ENCODE measurements at regions not wholly inside any gene's neighbourhood (a gene's known extent, or its start where the extent isn't known, plus 50 kb on each side); places are given as distances from the start of the nearest gene placed in this dataset.

DNA sequence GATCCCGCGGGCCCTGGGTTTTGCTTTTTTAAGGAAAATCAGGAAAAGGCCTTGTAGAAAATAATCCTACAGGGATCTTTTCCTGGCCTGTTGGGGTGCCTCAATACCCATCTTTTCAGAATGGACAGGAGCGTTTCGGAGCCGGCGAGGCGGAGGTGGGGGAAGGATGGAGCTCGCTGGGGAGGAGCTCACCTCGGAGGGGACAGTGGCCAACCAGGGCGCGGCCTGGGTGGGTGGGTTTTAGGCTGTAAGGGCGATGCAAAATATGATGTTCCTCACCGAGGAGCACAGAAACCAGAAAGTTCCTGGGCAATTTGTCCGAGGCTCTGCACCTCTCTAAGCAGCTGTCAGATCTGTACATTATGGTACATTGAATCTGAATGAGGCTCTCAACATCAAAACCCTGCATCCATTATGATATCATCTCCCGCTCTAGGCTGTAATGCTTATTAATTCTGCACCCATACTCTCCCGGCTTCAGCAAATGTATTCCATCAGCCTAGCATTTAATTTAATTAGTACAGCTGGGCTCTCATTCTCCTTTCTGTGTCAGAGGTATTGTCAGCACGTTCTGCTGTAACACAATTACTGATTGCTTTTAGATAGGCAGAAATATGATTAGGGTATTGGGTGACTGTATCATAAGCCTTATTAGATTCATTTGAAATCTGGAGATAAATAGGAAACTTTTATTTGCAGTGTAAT is 90.3 kb upstream of the SOX1 start:
- no peaks in the 10 kb centered on the region for H3K9me3 Mint-ChIP-seq (ENCODE audit: unreplicated experiment)
- H3K4me1 Mint-ChIP-seq (ENCODE audit: unreplicated experiment): no peaks in the 10 kb centered on the region

GRCh38 chr13:111977179-111977506 is 89.8 kb upstream of the SOX1 start:
- no peak overlapping the region for H3K27ac Mint-ChIP-seq (ENCODE audit: unreplicated experiment)
- no peak overlapping the region for H3K4me3 Mint-ChIP-seq (ENCODE audit: unreplicated experiment)
- DNase-seq (ENCODE audit: low spot score): no peak
- peaks cover 3% of the 10 kb centered on the region for H3K27me3 Mint-ChIP-seq (ENCODE audit: unreplicated experiment)
- no peaks in the 10 kb centered on the region for H3K36me3 Mint-ChIP-seq (ENCODE audit: low read depth, unreplicated experiment)
- no peaks in the 10 kb centered on the region for H3K4me1 Mint-ChIP-seq (ENCODE audit: unreplicated experiment)
- H3K9me3 Mint-ChIP-seq (ENCODE audit: unreplicated experiment): no peaks in the 10 kb centered on the region
- TF ChIP-seq, protein P1, sequence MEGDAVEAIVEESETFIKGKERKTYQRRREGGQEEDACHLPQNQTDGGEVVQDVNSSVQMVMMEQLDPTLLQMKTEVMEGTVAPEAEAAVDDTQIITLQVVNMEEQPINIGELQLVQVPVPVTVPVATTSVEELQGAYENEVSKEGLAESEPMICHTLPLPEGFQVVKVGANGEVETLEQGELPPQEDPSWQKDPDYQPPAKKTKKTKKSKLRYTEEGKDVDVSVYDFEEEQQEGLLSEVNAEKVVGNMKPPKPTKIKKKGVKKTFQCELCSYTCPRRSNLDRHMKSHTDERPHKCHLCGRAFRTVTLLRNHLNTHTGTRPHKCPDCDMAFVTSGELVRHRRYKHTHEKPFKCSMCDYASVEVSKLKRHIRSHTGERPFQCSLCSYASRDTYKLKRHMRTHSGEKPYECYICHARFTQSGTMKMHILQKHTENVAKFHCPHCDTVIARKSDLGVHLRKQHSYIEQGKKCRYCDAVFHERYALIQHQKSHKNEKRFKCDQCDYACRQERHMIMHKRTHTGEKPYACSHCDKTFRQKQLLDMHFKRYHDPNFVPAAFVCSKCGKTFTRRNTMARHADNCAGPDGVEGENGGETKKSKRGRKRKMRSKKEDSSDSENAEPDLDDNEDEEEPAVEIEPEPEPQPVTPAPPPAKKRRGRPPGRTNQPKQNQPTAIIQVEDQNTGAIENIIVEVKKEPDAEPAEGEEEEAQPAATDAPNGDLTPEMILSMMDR (IDR thresholded peaks at IDR 0.05; ENCODE audit: unreplicated experiment): no peak

More for the DNA sequence above, 90.3 kb upstream of the SOX1 start:
- Mint-ChIP-seq H3K27me3 (ENCODE audit: unreplicated experiment) (peaks cover 3% of the 10 kb centered on the region), H3K27ac (ENCODE audit: unreplicated experiment) (no peak overlapping the region), H3K4me3 (ENCODE audit: unreplicated experiment) (no peak overlapping the region), H3K36me3 (ENCODE audit: low read depth, unreplicated experiment) (no peaks in the 10 kb centered on the region)
- TF ChIP-seq, protein P1 (IDR thresholded peaks at IDR 0.05; ENCODE audit: unreplicated experiment): no peak
- DNase-seq (ENCODE audit: low spot score): no peak

DNA sequence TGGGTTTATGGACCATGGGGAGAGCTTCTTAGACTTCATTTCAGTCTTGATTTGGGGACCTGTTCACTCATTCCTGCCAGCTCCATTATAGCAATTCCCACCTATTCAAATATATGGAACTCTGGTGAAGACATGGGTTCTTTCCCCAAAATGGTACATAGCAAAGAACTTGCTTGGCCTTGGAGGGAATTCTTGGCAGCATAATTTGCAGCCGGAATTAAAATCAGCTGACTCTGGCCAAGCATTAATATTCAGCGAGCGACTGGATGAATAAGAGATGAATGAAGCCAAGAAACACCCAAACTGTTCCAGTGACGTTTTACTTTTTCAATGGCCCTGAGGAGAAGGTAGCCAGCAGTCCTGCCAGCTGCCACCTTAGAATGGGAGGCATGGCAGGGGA is 88.4 kb upstream of the SOX1 start:
- no peak for DNase-seq (ENCODE audit: low spot score)
- peaks cover 3% of the 10 kb centered on the region for H3K27me3 Mint-ChIP-seq (ENCODE audit: unreplicated experiment)
- H3K9me3 Mint-ChIP-seq (ENCODE audit: unreplicated experiment): no peaks in the 10 kb centered on the region
- TF ChIP-seq, protein P1 (IDR thresholded peaks at IDR 0.05; ENCODE audit: unreplicated experiment): no peak
- H3K27ac Mint-ChIP-seq (ENCODE audit: unreplicated experiment): no peak overlapping the region
- no peak overlapping the region for H3K4me3 Mint-ChIP-seq (ENCODE audit: unreplicated experiment)
- no peaks in the 10 kb centered on the region for H3K4me1 Mint-ChIP-seq (ENCODE audit: unreplicated experiment)
- H3K36me3 Mint-ChIP-seq (ENCODE audit: low read depth, unreplicated experiment): no peaks in the 10 kb centered on the region

DNA sequence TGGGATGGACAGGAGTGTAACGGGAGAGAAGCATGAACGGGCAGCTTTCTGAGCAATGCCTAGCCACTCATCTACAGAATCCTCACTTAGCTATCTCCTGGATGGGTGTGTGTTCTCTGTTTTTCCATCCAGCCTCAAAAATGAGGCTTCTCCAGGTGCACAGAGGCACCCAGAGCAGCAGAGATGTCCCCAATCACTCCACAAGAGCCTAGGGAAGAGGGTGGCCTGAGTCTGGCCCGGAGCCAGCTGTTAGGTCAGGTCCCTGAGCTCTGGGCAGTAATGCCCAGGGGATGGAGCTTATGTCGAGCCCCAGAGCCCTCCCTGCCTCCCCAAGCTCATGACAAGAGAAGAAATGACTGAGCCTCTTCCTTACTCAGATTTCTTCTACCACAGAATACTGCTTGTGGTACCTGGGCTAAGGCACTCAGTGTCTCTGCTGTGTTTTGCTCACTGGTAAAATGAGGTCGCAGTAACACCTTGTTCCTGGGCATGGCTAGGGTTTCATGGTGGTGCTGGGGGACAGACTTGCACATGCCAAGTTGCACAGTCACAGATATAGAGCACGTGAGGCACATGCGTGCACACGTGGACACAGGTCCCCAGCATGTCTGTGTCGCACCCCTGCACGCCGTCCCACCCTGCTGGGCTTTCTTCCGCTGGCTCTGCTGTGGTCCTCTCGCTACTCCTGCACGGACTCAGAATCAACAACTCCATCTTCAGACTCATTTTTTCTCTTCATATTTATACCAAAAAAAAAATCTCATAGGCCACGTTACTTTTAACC is 86.6 kb upstream of the SOX1 start:
- no peak overlapping the region for H3K27ac Mint-ChIP-seq (ENCODE audit: unreplicated experiment)
- no peaks in the 10 kb centered on the region for H3K9me3 Mint-ChIP-seq (ENCODE audit: unreplicated experiment)
- H3K4me3 Mint-ChIP-seq (ENCODE audit: unreplicated experiment): no peak overlapping the region
- no peaks in the 10 kb centered on the region for H3K4me1 Mint-ChIP-seq (ENCODE audit: unreplicated experiment)
- no peak for DNase-seq (ENCODE audit: low spot score)
- H3K36me3 Mint-ChIP-seq (ENCODE audit: low read depth, unreplicated experiment): no peaks in the 10 kb centered on the region
- TF ChIP-seq, protein P1 (IDR thresholded peaks at IDR 0.05; ENCODE audit: unreplicated experiment): no peak
- peaks cover 3% of the 10 kb centered on the region for H3K27me3 Mint-ChIP-seq (ENCODE audit: unreplicated experiment)

- DNase-seq (ENCODE audit: low spot score): no peak
- Mint-ChIP-seq H3K4me1 (ENCODE audit: unreplicated experiment) (no peaks in the 10 kb centered on the region), H3K36me3 (ENCODE audit: low read depth, unreplicated experiment) (no peaks in the 10 kb centered on the region), H3K9me3 (ENCODE audit: unreplicated experiment) (no peaks in the 10 kb centered on the region), H3K27me3 (ENCODE audit: unreplicated experiment) (peaks cover 3% of the 10 kb centered on the region), H3K27ac (ENCODE audit: unreplicated experiment) (no peak overlapping the region), H3K4me3 (ENCODE audit: unreplicated experiment) (no peak overlapping the region)
- TF ChIP-seq, protein P1 (IDR thresholded peaks at IDR 0.05; ENCODE audit: unreplicated experiment): no peak
These were observed 85.9 kb upstream of the SOX1 start for GRCh38 chr13:111981006-111981405.

Data from endothelial cell (in vitro differentiated cells).